MM.1S (cell line): ENCODE measurements at regions not wholly inside any gene's neighbourhood (a gene's known extent, or its start where the extent isn't known, plus 50 kb on each side); places are given as distances from the start of the nearest gene placed in this dataset.

Experiments used
- CTCF ChIP-seq: fragments of 300-600 bp; sonication (generic); IDR thresholded peaks from 2 replicates; pipeline ENCODE4 v1.5.1; 2016; ENCODE audit warnings: antibody characterized with exemption, low read length, mixed read lengths
- EZH2 ChIP-seq: fragments of 300-600 bp; sonication (generic); optimal IDR thresholded peaks from 2 replicates; pipeline ENCODE3; 2017; ENCODE audit warnings: low read depth, mild to moderate bottlenecking, antibody characterized with exemption, low read length, mixed read lengths

DNA sequence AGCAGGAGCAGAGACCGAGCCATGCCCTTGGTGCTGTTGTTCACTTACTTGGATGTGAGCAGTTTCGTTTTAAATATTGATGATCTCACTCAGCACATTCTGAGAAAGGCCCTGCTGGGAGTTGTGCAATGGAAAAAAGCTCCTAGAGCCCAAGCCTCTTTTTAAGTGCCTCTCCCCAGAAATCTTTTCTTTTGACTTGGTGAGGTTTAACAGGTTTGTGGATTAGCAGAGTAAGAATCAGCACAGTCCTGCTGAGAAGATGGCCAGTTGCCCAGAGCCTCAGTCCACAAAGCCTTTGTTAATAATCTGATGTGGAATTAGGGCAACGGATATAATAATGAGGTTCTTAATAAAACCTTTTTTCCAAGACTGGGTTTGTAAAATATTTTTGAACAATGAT is 157.5 kb upstream of the ATP6AP2 start:
- TF ChIP-seq CTCF (no peak), EZH2 (no peak)
